ENCODE measurements at regions not wholly inside any gene's neighbourhood (a gene's known extent, or its start where the extent isn't known, plus 50 kb on each side); places are given as distances from the start of the nearest gene placed in this dataset.

- no peak for DNase-seq (ENCODE audit: low read depth)
These were observed 204.6 kb downstream of the TLE3 start for GRCh38 chr15:69893086-69893485.

GRCh38 chr15:69893863-69894262 lies 203.9 kb downstream of the TLE3 start:
- no peak for DNase-seq (ENCODE audit: low read depth)

GRCh38 chr15:69895202-69895601 lies 202.5 kb downstream of the TLE3 start:
- no peak for DNase-seq (ENCODE audit: low read depth)

- DNase-seq (ENCODE audit: low read depth), result no peak
These were observed 201.1 kb downstream of the TLE3 start for GRCh38 chr15:69896606-69897005.

GRCh38 chr15:69897061-69897460 lies 200.7 kb downstream of the TLE3 start:
- DNase-seq (ENCODE audit: low read depth), result no peak

GRCh38 chr15:69897471-69898237 lies 200.1 kb downstream of the TLE3 start:
- DNase-seq (ENCODE audit: low read depth), result no peak

GRCh38 chr15:69898243-69898642 lies 199.5 kb downstream of the TLE3 start:
- no peak for DNase-seq (ENCODE audit: low read depth)

GRCh38 chr15:69902414-69903062 lies 195.2 kb downstream of the TLE3 start:
- DNase-seq (ENCODE audit: low read depth), result no peak

- DNase-seq (ENCODE audit: low read depth), result no peak
These were observed 193.9 kb downstream of the TLE3 start for GRCh38 chr15:69903470-69904469.

- no peak for DNase-seq (ENCODE audit: low read depth)
These were observed 191.2 kb downstream of the TLE3 start for GRCh38 chr15:69906256-69907185.

- no peak for DNase-seq (ENCODE audit: low read depth)
These were observed 189.7 kb downstream of the TLE3 start for GRCh38 chr15:69908060-69908459.

- DNase-seq (ENCODE audit: low read depth), result no peak
These were observed 188.9 kb downstream of the TLE3 start for GRCh38 chr15:69908590-69909420.

- no peak for DNase-seq (ENCODE audit: low read depth)
These were observed 187.8 kb downstream of the TLE3 start for GRCh38 chr15:69909719-69910444.

- no peak for DNase-seq (ENCODE audit: low read depth)
These were observed 187.2 kb downstream of the TLE3 start for GRCh38 chr15:69910514-69910913.

GRCh38 chr15:69912116-69912515 lies 185.6 kb downstream of the TLE3 start:
- no peak for DNase-seq (ENCODE audit: low read depth)

- DNase-seq (ENCODE audit: low read depth), result no peak
These were observed 183.7 kb downstream of the TLE3 start for GRCh38 chr15:69914040-69914439.

- DNase-seq (ENCODE audit: low read depth), result no peak
These were observed 182.8 kb downstream of the TLE3 start for GRCh38 chr15:69914960-69915359.

- DNase-seq (ENCODE audit: low read depth), result no peak
These were observed 181.4 kb downstream of the TLE3 start for GRCh38 chr15:69916169-69916785.

GRCh38 chr15:69917056-69917455 lies 180.7 kb downstream of the TLE3 start:
- no peak for DNase-seq (ENCODE audit: low read depth)

Measured in stimulated activated CD4-positive, alpha-beta T cell treated with anti-CD3 and anti-CD28 coated beads, Interleukin-2, amount 100 ng/mL, for 4 hours (primary cell).